ENCODE measurements at regions not wholly inside any gene's neighbourhood (a gene's known extent, or its start where the extent isn't known, plus 50 kb on each side); places are given as distances from the start of the nearest gene placed in this dataset.
"Not testable (repeated sequence)": the region's sequence is repeated elsewhere in the genome, so short reads cannot be mapped to it uniquely, and the experiment has no call there.

DNA sequence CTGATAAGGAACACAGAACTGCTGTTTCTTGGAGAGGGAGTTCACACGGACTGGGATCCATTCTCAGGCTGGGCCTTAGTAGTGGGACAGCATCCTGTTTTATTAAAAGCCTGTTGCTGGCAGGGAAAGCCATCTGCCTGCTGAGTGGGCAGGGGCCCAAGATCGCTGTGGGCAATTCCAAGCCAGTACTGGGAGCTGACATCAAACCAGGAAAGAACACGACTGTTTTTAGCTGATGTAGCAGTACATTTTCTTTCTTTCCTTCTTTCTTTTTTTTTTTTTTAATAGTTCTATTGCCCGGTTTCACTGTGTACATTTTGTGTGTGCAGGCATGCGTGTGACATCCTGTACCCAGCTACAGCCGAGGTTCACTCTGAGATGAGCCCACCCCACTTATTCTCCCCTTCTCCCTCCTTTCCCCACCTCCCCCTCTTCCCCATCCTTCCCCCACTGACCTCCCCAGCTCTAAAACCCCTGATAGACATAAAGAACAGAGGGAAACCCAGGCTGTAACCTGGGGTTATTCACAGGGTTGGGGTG, 143.5 kb upstream of the PLGLB2 start:
- H3K4me3 ChIP-seq (ENCODE audit: low read length in 2 of 2); H3K4me1 ChIP-seq (ENCODE audit: control insufficient read depth in 1 of 2, insufficient read depth in 2 of 2, low read length in 2 of 2); H3K27me3 ChIP-seq (ENCODE audit: control insufficient read depth in 1 of 2, insufficient read depth in 2 of 2, low read length in 1 of 2); H3K9me3 ChIP-seq (ENCODE audit: control insufficient read depth, low read length); H3K27ac ChIP-seq (ENCODE audit: low read depth in 1 of 2, low read length in 2 of 2); intact Hi-C loops (cut with DNase I); H3K36me3 ChIP-seq (ENCODE audit: control insufficient read depth in 1 of 2, insufficient read depth in 2 of 2, low read length in 1 of 2): not testable (repeated sequence)
- peak in 1 of 2 donors; percentile 68 for DNase-seq
- peak; percentile 81 for ATAC-seq (ENCODE audit: low FRiP score)
- WGBS, 2 donors = 0 to 2% methylated on average over 1 to 4 of the region's 6 CpGs

DNA sequence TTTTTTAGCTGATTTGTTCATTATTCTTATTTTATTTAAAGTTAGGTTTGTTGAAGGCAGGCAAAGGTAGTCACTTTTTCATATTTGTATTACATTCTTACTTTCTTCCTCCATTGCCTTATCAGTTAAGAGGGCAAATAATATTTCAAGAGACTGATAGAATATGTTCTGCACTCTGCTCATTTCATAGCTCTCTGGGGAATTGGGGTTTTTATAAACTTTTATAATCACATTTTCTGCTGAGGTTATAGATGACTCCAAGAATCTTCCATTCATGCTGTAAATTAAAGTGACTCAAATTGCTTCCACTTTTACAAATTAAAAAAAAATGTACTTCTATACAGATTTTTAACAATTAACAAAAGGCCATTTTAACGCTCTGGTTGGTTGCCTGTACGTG, 142.9 kb upstream of the PLGLB2 start:
- ATAC-seq (ENCODE audit: low FRiP score); intact Hi-C loops (cut with DNase I); H3K4me3 ChIP-seq (ENCODE audit: low read length in 2 of 2); H3K4me1 ChIP-seq (ENCODE audit: control insufficient read depth in 1 of 2, insufficient read depth in 2 of 2, low read length in 2 of 2); H3K27me3 ChIP-seq (ENCODE audit: control insufficient read depth in 1 of 2, insufficient read depth in 2 of 2, low read length in 1 of 2); H3K36me3 ChIP-seq (ENCODE audit: control insufficient read depth in 1 of 2, insufficient read depth in 2 of 2, low read length in 1 of 2); DNase-seq; H3K9me3 ChIP-seq (ENCODE audit: control insufficient read depth, low read length); H3K27ac ChIP-seq (ENCODE audit: low read depth in 1 of 2, low read length in 2 of 2): not testable (repeated sequence)
- WGBS, 2 donors = no CpG with 5 or more reads among the region's 2 CpGs

DNA sequence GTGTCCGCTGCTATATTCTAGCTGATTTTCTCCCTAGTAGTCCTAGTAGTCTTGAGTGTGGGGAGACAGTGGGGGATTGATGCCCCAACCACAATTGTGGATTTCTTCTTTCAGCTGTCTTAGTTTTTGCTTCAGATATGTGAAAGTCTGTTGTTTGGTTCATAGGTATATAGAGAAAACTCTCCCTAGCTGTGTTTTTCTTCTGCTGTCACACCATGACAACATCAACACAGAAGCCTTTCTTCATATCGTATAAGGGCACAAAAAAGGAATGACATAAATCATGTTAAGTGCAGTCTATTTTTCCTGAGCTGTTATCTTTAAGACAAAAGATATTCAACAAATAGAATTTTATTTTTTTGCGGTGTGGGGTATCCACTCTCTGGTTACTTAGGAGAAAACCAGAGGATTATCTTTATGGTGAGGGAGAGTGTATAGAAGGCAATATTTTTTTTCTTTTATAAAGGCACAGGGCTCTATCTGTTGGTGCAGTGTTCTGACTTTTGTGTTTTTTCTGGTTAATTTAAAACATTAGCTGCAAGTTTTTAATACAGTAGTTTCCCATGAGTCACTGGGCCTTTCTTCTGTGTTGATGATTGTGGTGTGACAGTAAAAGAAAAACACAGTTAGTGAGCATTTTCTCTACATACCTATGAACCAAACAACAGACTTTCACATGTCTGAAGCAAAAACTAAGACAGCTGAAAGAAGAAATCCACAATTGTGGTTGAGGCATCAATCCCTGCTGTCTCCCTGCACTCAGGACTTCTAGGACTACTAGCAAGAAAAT, 139.3 kb upstream of the PLGLB2 start:
- H3K9me3 ChIP-seq (ENCODE audit: control insufficient read depth, low read length); DNase-seq; H3K27ac ChIP-seq (ENCODE audit: low read depth in 1 of 2, low read length in 2 of 2); H3K27me3 ChIP-seq (ENCODE audit: control insufficient read depth in 1 of 2, insufficient read depth in 2 of 2, low read length in 1 of 2); H3K4me3 ChIP-seq (ENCODE audit: low read length in 2 of 2); H3K4me1 ChIP-seq (ENCODE audit: control insufficient read depth in 1 of 2, insufficient read depth in 2 of 2, low read length in 2 of 2); H3K36me3 ChIP-seq (ENCODE audit: control insufficient read depth in 1 of 2, insufficient read depth in 2 of 2, low read length in 1 of 2); intact Hi-C loops (cut with DNase I); ATAC-seq (ENCODE audit: low FRiP score): not testable (repeated sequence)
- WGBS, 2 donors = 17 to 40% methylated on average over 1 of the region's 3 CpGs

DNA sequence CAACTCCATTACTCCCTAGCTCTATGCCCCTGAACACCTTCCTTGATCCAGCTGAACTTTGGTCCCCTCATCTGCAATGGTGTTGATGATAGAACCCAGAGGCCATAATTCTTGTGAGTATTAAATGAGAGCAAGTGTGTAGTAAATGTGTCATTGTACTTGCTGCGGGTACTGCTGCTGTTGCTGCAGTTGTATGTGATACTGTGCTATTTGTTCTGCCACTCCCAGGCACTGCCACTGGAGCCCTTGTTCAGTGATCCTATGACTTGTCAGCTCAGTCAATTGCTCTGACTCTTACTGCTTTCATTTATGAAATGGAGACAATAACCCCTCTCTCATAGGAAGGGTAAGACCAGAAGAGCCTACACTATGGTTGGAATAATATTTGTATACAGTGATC, 136.9 kb upstream of the PLGLB2 start:
- H3K9me3 ChIP-seq (ENCODE audit: control insufficient read depth, low read length); ATAC-seq (ENCODE audit: low FRiP score); H3K4me1 ChIP-seq (ENCODE audit: control insufficient read depth in 1 of 2, insufficient read depth in 2 of 2, low read length in 2 of 2); H3K27ac ChIP-seq (ENCODE audit: low read depth in 1 of 2, low read length in 2 of 2); H3K27me3 ChIP-seq (ENCODE audit: control insufficient read depth in 1 of 2, insufficient read depth in 2 of 2, low read length in 1 of 2); intact Hi-C loops (cut with DNase I); H3K36me3 ChIP-seq (ENCODE audit: control insufficient read depth in 1 of 2, insufficient read depth in 2 of 2, low read length in 1 of 2); H3K4me3 ChIP-seq (ENCODE audit: low read length in 2 of 2); DNase-seq: not testable (repeated sequence)
- WGBS, 2 donors = no CpG with 5 or more reads among the region's 1 CpG

DNA sequence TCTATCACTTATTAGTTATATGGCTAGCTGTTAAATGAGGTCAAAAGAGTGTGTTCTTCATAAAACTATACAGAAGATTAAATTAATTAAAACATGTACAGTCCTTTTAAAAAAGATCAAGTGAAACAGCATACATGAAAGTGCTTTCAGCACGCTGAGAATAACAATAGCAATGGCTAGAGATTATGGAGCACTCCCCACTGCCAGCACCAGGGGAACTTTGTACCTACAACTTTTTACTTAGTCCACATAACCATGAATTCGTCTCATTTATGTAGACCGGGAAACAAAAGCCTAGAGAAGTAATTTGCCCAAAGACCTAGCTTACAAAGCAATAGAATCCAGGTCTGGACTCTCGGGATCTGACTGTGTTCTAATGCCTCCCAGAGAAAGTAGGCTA, 136.5 kb upstream of the PLGLB2 start:
- H3K27ac ChIP-seq (ENCODE audit: low read depth in 1 of 2, low read length in 2 of 2); H3K4me1 ChIP-seq (ENCODE audit: control insufficient read depth in 1 of 2, insufficient read depth in 2 of 2, low read length in 2 of 2); H3K27me3 ChIP-seq (ENCODE audit: control insufficient read depth in 1 of 2, insufficient read depth in 2 of 2, low read length in 1 of 2); ATAC-seq (ENCODE audit: low FRiP score); H3K4me3 ChIP-seq (ENCODE audit: low read length in 2 of 2); H3K9me3 ChIP-seq (ENCODE audit: control insufficient read depth, low read length); H3K36me3 ChIP-seq (ENCODE audit: control insufficient read depth in 1 of 2, insufficient read depth in 2 of 2, low read length in 1 of 2); intact Hi-C loops (cut with DNase I); DNase-seq: not testable (repeated sequence)
- WGBS, 2 donors = no CpG with 5 or more reads among the region's 4 CpGs

DNA sequence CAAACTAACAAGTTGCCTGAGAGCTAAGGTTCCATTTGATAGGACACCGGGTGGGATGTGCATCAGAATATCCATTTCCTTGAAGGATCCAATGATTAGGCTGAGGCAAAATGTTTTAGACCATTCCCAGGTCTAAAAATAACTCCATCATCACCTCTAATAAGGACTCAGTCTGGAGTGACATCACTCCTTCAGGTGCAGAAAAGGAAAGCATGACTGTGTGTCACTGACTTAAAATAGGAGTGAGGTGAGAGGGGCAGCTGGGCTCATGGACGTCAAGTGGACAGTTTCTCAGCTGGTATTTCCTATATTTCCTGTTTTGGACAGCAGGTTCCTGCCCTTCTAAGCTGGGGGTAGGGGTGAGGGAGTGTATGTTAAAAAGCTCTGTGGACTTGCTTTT, 135.9 kb upstream of the PLGLB2 start:
- ATAC-seq (ENCODE audit: low FRiP score) = not testable (repeated sequence)

DNA sequence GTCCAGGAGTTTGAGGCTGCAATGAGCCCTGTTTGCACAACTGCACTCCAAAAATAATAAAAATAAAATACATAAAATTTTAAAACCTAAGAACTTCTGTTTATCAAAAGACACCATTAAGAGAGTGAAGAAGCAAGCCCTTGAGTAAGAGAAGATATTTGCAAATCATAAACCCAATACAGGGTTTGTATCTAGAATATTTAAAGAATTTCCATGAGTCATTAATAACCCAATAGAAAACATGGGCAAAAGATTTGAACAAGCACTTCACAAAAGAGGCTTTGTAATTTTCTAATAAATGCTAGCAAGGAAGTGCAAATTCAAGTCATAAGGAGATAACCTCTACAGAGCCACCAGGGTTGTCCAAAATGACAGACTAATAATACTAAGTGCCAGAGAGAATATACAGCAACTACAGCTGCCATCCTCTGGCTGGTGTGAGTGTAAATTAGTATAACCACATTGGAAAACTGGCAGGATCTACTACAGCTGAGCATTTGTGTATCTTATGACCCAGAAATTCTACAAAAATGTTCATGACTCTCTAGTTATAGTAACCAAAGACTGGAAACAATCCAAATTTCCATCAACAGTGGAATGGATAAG, 133.0 kb upstream of the PLGLB2 start:
- H3K4me1 ChIP-seq (ENCODE audit: control insufficient read depth in 1 of 2, insufficient read depth in 2 of 2, low read length in 2 of 2); H3K27me3 ChIP-seq (ENCODE audit: control insufficient read depth in 1 of 2, insufficient read depth in 2 of 2, low read length in 1 of 2); ATAC-seq (ENCODE audit: low FRiP score); H3K9me3 ChIP-seq (ENCODE audit: control insufficient read depth, low read length); H3K4me3 ChIP-seq (ENCODE audit: low read length in 2 of 2); intact Hi-C loops (cut with DNase I); DNase-seq; H3K27ac ChIP-seq (ENCODE audit: low read depth in 1 of 2, low read length in 2 of 2); H3K36me3 ChIP-seq (ENCODE audit: control insufficient read depth in 1 of 2, insufficient read depth in 2 of 2, low read length in 1 of 2): not testable (repeated sequence)

More for the DNA sequence above, 135.9 kb upstream of the PLGLB2 start:
- no CpG with 5 or more reads among the region's 2 CpGs for WGBS, 2 donors
- H3K27ac ChIP-seq (ENCODE audit: low read depth in 1 of 2, low read length in 2 of 2); DNase-seq; H3K27me3 ChIP-seq (ENCODE audit: control insufficient read depth in 1 of 2, insufficient read depth in 2 of 2, low read length in 1 of 2); H3K4me1 ChIP-seq (ENCODE audit: control insufficient read depth in 1 of 2, insufficient read depth in 2 of 2, low read length in 2 of 2); H3K4me3 ChIP-seq (ENCODE audit: low read length in 2 of 2); intact Hi-C loops (cut with DNase I); H3K9me3 ChIP-seq (ENCODE audit: control insufficient read depth, low read length); H3K36me3 ChIP-seq (ENCODE audit: control insufficient read depth in 1 of 2, insufficient read depth in 2 of 2, low read length in 1 of 2): not testable (repeated sequence)

DNA sequence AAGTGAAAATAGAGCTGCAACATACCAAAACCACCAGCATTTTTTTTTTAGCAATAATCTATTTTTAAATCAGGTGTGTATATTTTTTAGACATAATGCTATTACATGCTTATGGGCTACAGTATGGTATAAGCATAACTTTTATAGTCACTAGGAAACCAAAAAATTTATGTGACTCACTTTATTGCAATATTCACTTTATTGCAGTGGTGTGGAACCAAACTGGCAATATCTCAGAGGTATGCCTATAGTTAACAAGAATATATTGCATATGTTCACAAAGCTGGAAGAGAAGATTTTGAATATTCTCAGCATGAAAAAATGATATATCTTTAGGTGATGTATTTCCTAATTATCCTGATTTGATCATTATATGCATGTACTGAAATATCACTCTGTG, 128.8 kb upstream of the PLGLB2 start:
- H3K9me3 ChIP-seq (ENCODE audit: control insufficient read depth, low read length); H3K36me3 ChIP-seq (ENCODE audit: control insufficient read depth in 1 of 2, insufficient read depth in 2 of 2, low read length in 1 of 2); DNase-seq; intact Hi-C loops (cut with DNase I); H3K27ac ChIP-seq (ENCODE audit: low read depth in 1 of 2, low read length in 2 of 2); H3K4me1 ChIP-seq (ENCODE audit: control insufficient read depth in 1 of 2, insufficient read depth in 2 of 2, low read length in 2 of 2); H3K27me3 ChIP-seq (ENCODE audit: control insufficient read depth in 1 of 2, insufficient read depth in 2 of 2, low read length in 1 of 2); H3K4me3 ChIP-seq (ENCODE audit: low read length in 2 of 2); ATAC-seq (ENCODE audit: low FRiP score): not testable (repeated sequence)

DNA sequence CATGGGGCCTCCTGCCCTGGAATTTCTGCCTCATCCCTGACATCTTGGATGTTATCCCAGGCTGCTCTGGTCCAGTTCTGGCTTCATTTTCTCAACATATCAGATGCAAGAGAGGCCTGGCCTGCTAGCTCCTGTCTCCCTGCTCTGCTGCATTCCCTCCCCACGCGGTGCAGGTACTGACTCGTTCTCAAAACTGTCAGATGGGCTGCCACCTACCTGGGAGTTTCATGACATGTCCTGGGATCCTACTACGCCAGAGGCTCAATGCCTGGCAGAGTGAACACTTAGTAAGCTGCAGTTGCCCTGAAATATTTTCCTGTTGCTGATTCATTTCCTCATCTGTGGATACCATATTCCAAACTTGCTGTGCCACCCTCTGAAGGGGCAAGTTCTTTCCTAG, 126.7 kb upstream of the PLGLB2 start:
- intact Hi-C loops (cut with DNase I); H3K36me3 ChIP-seq (ENCODE audit: control insufficient read depth in 1 of 2, insufficient read depth in 2 of 2, low read length in 1 of 2); H3K4me1 ChIP-seq (ENCODE audit: control insufficient read depth in 1 of 2, insufficient read depth in 2 of 2, low read length in 2 of 2); H3K9me3 ChIP-seq (ENCODE audit: control insufficient read depth, low read length); H3K27ac ChIP-seq (ENCODE audit: low read depth in 1 of 2, low read length in 2 of 2); H3K4me3 ChIP-seq (ENCODE audit: low read length in 2 of 2); H3K27me3 ChIP-seq (ENCODE audit: control insufficient read depth in 1 of 2, insufficient read depth in 2 of 2, low read length in 1 of 2); DNase-seq: not testable (repeated sequence)
- peak; percentile 22 for ATAC-seq (ENCODE audit: low FRiP score)
- WGBS, 2 donors = no CpG with 5 or more reads among the region's 4 CpGs

All from aorta (tissue), 5 donors.